Prostate gland (tissue), 2 donors: ENCODE measurements at regions not wholly inside any gene's neighbourhood (a gene's known extent, or its start where the extent isn't known, plus 50 kb on each side); places are given as distances from the start of the nearest gene placed in this dataset.
"Not testable (repeated sequence)": the region's sequence is repeated elsewhere in the genome, so short reads cannot be mapped to it uniquely, and the experiment has no call there.

ENCODE experiments used
- POLR2A ChIP-seq: fragments of 450-650 bp; IDR thresholded peaks from one replicate; pipeline ENCODE4 v1.6.1; 2016; ENCODE audit warnings: antibody characterized with exemption, mild to moderate bottlenecking
- POLR2AphosphoS5 ChIP-seq: sonication (generic); formaldehyde crosslinking; IDR thresholded peaks from one replicate; pipeline ENCODE4 v1.6.1; 2017; ENCODE audit warnings: antibody characterized with exemption
- TF ChIP-seq, protein P1 (sequence below), 4 experiments: fragments of 200-600 bp in 2 of 4; fragments of 450-650 bp in 2 of 4; sonication (generic) in 2 of 4; IDR thresholded peaks; 1 replicate in 3 of 4; 2 replicates in 1 of 4; pipeline ENCODE4 v1.5.1; 2016 to 2019; ENCODE audit warnings: antibody characterized with exemption in 4 of 4, mild to moderate bottlenecking in 2 of 4, moderate library complexity in 2 of 4

DNA sequence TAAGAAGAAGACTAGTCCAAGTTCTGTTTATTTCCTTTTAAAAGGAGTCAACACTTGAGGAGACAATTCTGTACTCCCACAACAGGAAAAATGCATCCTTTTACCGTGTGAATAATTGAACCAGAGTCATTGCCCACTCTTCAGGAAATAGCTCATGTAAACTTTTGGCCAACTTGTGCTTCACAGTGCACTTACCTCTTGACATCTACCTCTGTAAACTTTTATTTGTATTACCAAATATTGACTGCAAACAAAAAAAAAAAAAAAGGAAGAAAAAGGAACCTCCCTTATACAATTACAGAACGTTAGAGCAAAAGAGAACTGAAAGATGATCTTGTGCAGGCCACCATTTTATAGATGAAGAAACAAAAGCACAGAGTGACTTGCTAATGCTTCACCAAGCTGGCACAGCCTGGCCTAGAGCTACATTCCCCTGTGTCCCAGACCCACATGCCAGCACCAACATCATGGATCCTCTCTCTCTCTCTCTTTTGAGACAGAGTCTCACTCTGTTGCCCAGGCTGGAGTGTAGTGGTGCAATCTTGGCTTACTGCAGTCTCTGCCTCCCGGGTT is 107.3 kb upstream of the NBPF19 start:
- TF ChIP-seq, protein P1, sequence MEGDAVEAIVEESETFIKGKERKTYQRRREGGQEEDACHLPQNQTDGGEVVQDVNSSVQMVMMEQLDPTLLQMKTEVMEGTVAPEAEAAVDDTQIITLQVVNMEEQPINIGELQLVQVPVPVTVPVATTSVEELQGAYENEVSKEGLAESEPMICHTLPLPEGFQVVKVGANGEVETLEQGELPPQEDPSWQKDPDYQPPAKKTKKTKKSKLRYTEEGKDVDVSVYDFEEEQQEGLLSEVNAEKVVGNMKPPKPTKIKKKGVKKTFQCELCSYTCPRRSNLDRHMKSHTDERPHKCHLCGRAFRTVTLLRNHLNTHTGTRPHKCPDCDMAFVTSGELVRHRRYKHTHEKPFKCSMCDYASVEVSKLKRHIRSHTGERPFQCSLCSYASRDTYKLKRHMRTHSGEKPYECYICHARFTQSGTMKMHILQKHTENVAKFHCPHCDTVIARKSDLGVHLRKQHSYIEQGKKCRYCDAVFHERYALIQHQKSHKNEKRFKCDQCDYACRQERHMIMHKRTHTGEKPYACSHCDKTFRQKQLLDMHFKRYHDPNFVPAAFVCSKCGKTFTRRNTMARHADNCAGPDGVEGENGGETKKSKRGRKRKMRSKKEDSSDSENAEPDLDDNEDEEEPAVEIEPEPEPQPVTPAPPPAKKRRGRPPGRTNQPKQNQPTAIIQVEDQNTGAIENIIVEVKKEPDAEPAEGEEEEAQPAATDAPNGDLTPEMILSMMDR (IDR thresholded peaks at IDR 0.05) = not testable (repeated sequence)
- TF ChIP-seq POLR2AphosphoS5, POLR2A: not testable (repeated sequence)
